HG03097 (cell line): ENCODE measurements at regions not wholly inside any gene's neighbourhood (a gene's known extent, or its start where the extent isn't known, plus 50 kb on each side); places are given as distances from the start of the nearest gene placed in this dataset.

Experiments
- ATAC-seq: cut with Tn5 transposase; IDR thresholded peaks from one replicate; pipeline ENCODE4 v1.9.1; 2021; ENCODE audit not compliant: unreplicated experiment, low FRiP score

DNA sequence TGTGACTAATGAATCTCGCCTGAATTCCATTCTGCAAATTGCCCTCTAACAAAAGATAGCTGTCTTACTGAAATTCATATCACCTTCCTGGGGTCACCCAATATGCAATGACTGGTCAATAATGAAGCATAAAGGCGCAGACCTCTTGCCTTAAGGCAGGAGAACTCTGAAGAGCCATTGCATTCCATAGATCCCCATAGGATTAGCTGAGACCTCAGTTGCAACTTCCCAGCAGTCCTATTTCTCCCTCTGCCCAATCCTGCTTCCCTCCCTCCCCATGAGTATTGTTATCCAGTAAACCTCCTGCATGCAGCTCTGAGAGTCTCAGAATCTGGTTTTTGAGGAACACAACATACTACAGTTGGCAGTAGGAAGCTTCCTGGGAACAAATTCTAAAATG lies 396.5 kb downstream of the DCAF12L2 start:
- ATAC-seq: no peak

DNA sequence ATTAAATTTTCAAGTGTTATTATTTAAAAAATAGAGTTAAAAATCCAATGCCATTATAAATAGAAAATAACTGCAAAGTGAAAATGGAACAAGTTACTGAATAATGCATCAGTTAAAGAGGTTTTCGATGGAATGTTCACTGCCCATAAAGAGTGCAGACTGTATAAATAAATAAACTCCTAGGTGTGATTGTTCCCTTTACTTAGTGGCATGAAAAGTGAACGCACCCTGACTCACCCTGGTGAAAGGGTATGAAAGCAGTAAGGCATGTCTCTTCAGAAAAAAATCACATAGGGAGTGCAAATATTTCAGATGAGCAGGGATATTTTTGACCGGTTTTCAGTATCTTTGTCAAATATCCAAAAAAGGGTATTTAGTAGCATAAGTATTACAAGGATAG lies 387.8 kb downstream of the DCAF12L2 start:
- ATAC-seq: no peak

DNA sequence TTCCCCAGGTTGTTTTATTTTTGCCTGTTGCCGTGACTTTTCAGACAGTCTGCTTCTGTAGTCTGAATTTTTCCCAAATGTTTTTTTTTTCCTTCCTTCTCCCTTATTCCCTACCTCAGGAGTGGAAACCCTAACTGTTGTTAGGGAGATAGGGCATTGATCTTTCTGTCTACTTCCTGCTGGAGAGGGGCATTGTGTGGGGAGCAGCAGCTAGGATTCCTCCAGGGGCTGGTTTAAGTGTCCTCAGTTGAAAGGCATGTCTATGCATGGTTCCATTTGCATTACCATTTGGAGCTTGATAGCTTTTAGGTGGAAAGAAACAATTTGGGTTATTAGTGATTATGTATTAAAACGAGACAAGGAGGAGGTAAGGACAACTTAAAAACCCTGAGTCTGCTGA lies 383.9 kb downstream of the DCAF12L2 start:
- ATAC-seq: no peak

DNA sequence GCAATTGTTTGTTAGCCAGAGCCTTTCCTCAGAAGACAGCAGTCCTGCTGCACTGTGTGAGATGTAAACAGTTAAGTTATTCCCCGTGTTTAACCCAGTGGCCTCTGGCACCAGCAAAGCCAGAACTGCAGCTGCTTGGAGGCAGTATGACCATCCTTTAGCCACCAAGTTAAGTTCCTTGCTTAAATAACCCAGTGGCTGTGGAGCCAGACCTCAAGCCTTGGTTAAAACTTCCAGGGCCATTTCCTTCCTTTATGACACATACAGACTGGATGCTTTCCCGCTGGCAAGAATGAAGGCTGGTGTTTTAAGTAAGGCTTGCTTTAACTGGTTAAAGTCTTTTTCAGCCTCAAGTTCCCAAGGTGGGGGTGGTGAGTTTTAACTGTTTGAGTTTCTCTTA lies 379.8 kb downstream of the DCAF12L2 start:
- no peak for ATAC-seq

DNA sequence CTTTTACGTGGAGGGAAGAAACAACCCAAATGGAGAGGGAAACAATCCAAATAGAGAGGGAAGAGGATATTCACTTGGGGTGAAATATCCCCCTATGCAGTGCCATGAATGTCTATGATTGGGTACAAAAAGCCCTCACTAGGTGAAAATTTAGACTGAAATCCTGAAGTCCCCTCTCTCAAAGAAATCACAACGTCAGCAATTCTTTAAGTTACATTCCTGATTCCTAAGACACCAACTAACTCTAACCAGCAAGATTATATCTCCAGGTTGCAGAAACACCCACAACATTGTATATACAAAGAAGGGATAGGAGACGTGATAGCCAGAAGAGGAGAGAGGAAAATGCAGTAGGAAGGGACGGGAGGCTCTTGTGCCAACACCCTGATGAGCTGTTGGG lies 374.3 kb downstream of the DCAF12L2 start:
- ATAC-seq: no peak

DNA sequence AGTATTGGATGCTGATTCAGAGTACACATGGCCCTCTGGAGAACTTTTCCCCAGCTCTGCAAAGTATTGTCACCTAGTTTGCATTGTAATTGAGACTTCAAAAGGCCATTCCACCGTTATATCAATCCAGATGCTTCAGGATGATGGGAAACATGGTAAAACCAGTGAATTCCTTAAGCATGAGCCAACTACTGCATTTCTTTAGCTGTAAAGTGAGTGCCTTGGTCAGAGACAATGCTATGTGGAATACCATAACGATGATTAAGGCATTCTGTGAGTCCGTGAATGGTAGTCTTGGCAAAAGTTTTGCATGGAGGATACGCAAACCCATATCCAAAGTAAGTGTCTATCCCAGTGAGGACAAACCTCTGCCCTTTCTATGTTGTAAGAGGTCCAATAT lies 355.2 kb downstream of the DCAF12L2 start:
- ATAC-seq: no peak

DNA sequence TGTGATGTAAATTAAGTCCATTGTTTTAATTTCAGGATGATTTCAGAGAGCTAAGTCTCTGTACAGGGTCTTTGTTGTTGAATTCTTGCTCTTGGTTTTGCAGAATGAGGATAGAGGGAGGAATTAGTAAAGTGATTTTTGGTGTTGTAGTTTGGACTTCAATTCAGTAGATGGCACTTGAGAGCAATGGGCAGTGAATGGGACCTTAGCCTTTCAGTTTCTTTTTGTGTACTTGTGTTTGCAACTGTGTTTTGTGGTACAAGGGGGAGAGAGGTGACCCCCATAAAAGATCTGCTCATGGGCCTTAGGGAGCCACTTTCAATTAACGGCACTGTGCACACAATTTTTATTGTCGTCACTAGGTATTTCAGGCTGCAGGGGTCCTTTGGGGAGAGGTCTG lies 340.0 kb downstream of the DCAF12L2 start:
- no peak for ATAC-seq

DNA sequence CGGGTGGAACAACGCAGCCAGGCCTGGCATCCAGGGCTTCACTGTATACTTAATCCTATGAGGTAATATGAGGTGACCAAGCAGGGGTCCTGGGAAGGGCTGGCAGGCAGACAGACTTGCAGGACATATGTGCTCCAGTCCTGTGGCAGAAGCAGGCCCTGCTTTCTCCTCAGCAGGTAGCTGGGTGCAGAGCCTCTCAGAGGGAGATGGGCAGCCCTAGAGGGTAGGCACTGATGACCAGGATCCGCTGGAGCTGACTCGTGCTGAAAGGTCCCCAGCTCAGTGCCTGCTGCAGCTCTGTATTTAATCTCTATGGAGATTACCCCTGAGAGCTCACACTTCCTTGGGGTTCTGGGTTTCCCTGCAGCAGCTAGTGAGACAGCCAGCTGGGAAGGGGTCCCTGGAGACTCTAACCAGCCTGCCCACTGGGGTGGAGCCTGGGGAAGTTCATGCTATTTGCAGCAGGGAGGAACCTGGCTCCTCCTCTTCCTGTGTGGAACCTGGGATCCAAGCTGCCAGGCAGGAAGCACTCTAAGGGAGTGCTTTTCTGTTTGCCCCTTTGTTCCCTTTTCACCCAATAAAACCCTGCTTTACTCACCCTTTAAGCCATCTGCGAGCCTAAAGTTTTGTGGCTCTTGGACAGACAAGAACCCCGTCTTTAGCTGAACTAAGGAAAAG lies 339.2 kb downstream of the DCAF12L2 start:
- no peak for ATAC-seq

DNA sequence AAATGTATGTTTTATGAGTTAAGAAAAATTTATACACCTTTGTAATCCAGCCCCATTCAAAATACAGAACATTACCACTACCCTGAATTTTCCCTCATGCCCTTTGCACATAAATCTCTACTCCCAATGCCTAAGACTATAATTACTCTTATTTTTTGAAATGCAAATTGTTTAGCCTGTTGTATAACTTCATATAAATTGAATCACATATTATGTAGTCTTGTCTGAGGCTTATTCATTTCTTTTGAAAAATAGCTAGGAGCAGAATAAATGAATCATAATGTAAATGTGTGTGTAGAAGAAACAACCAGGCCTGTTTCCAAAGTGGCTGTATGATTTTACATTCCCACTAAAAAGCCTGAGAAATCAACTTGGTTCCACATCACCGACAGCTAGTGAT lies 319.8 kb downstream of the DCAF12L2 start:
- no peak for ATAC-seq

DNA sequence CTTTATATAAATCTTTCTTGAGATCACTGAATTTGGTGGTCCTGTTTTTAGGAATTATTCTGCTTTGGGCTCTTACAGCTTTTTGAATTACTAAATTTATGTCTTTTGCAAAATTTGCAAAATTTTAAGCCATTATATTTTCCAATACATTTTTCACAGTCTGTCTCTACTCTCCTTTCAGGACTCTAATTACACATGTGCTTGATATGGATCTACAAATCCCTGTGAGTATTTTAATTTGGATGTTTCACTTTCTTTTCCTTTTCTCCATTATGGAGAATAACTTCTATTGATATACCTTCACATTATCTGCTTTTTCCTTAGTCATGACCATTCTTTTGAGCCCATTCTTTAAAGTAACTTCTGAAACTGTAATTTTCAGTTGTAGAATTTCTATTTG lies 315.4 kb downstream of the DCAF12L2 start:
- ATAC-seq: no peak

DNA sequence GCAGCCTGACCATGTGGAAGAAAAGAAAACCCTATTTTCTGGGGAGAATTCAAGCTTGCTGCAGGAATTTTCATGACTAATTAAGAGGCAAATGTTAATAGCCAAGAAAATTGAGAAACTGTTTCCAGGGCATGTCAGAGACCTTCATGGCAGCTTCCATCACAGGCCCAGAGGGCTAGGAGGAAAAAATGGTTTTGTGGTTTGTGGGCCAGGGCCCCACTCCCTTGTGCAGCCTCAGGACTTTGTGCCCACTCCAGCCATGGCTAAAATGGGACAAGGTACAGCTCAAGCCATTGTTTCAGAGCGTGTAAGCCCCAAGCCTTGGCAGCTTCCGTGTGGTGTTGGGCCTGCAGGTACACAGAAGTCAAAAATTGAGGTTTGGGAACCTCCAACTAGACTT lies 282.9 kb downstream of the DCAF12L2 start:
- no peak for ATAC-seq

DNA sequence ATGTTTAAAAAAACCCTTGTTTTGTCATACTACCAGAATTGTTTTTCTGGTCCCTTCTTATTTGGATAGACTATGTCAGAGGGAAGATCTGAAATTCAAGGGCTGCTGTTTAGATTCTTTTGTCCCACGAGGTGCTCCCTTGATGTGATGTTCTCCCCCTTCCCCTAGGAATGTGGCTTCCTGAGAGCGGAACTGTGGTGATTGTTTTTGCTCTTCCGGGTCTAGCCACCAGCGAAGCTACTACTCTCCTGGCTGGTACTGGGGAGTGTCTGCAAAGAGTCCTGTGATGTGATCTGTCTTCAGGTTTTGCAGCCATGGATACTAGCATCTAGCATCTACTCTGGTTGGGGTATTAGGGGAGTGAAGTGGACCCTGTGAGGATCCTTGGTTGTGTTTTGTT lies 271.1 kb downstream of the DCAF12L2 start:
- no peak for ATAC-seq

DNA sequence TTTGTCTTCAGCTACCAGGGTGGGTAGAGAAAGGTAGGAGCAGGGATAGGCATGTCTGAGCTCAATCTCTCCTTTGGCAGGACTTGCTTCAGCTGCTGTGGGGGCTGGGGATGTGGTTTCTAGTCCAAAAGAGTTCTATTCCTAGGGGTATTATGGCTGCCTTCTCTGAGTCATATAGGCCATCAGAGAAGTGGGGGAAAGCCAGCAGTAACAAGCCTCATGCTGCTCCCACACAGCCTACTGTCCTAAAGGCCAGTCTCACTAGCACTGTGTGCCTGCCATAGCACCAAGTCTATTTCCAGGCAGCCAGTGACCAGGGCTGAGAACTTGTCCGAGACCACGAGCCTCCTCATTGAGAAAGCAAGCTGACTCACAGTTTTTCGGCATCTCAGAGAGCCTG lies 270.6 kb downstream of the DCAF12L2 start:
- no peak for ATAC-seq

DNA sequence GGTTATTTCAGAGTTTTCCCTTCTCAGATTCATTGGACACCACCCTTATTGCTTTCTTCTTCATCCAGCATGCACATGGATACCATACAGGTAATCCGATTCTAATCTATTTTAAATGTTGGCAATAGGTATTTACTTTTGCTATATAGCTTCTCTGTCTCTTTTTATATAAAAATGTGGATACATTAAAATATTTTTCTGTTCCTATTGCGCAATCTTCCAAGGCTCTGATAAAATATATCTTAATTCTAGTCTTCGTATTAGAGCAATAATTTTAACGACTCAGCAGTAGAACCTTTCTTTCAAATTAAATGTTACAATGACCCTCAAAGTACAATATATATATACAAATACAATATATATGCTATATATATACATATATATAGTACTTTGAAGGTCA lies 239.8 kb downstream of the DCAF12L2 start:
- ATAC-seq: no peak

DNA sequence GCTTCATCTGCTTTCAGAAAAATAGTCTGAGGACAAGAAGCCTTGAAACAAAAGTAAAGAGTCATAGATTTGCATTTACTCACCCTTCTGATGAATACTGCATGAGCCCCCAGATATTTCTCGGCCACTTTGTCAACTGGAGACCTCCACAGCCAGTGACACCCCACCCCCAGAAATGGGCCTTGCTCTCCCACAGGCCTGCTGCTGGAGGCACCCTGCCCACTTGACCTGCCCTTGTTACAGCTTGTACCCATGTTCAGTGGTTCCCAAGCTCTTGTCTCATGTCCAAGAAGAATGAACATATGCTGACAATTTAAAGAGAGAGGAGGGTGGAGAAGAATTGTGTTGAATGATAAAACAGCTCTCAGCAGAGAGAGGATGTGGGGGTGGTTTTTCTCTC lies 225.1 kb downstream of the DCAF12L2 start:
- ATAC-seq: no peak

DNA sequence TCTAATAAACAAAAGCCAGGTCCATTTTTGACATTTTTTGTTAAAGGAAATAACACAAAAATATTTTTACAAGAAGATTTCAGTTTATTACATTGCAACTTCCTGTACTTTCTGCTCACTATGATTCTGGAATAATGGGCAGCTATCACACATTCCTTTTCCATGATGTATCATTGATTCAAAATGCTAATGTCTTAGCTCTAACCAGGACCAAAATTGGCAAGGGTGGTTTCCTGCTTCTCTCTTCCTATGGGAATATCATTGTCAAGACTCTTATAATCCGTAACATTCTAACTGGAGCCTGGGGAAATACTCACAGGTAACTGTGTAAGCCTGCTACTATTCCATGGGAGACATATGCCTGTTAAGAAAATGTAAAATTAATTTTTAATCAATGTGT lies 218.6 kb downstream of the DCAF12L2 start:
- ATAC-seq: no peak

DNA sequence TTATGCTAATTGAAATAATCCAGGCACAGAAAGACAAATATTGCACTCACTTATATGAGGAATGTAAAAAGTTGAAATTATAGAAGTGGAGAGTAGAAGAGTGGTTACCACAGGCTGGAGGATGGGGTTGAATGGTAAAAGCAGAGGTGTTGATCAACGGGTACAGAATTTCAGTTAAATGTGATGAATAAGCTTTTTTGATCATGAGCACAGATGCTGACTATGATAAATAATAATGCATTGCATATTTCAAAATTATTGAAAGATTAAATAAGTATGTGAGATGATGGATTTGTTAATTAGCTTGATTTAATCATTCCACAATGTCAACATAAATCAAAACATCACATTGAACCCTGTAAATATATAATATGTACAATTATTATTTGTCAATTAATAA lies 213.1 kb downstream of the DCAF12L2 start:
- no peak for ATAC-seq

DNA sequence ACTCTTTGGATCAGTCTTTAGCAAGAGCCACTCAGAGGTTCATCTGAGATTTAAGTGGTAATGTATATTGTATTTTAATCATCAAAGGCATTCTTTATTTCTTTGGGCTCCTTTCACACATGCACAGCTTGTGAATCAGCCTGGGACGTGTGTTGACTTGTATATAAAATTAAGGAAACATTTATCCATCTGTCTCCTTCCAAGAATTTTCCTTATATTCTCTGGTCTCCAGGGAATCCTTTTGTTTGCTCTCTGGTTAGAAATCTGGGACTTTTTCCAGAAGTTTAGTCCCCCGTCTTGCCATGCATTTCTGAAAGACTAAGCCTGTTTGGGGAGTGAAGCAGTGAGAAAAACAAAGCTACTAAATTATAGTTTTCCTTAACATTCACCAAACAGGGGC lies 212.3 kb downstream of the DCAF12L2 start:
- ATAC-seq: no peak

DNA sequence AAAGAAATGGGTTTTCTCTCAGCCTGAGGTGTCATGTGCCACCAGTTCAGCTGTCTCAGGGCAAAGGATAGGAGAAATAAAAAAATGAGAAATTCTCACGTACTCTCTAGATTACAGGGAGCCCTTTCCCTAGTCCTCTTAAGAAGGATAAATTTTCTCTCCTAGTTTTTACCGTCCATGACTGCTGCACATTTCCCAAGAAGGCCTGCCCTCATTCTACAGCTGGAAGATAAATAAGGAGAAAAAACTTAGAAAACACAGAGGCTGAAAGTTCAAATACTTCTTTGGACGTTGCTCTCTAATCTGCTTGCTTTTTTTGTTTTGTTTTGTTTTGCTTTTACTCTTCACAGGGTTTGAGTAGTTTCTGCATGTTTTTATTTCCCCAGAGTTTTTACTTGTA lies 211.9 kb downstream of the DCAF12L2 start:
- no peak for ATAC-seq

DNA sequence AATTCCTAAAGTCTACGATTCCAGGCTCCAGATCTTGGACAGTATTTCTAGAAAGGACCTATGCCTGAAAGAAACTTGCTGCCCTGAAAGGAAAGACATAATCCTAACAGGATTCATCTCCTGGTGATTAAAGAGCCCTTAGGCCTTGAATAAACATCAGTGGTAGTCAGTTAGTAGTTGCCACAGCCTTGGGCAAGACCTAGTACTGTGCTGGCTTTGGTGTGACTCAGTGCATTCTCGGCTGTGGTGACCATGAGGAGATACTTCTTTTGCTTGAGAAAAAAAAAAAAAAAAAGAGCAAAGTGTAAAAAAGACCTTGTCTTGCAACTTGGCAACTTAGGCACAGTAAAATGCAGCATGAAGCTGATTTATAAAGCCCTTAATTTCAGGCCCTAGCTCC lies 188.2 kb downstream of the DCAF12L2 start:
- no peak for ATAC-seq

DNA sequence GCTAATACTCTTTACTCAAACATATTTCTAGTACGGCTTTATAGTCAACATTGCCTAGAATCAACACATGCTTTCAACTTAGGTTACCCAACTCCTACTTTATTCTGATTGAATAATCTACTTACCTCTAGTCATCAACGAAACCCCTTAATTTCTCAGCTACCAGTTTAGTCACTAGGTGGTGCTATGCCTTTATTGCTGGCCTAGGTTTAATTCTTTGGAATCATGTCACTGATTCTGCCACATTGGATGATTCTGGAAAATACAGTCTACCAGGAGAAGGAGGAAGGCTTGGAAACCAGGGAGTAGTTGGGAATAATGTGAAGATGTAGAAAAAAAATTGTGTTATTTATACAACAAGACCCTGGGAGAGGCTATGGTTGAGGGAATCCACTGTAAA lies 167.7 kb downstream of the DCAF12L2 start:
- ATAC-seq: no peak

DNA sequence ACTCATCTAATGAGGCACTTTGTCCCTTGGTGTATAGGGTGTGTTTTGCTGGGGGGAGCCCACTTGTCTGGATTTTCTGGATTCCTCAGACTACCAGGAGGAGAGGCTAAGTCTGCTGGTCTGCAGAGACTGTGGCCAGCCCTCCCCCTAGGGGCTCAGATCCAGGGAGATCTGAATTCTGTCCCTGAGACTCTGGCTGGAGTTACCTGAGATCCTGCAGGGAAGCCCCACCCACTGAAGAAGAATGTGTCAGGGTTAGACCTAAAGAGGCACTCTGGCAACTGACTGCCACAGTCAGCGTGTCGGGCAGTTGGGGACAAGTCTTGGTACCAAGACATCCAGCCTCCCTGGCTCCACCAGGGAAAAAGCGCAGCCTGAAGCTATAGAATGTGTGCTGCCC lies 138.9 kb downstream of the DCAF12L2 start:
- no peak for ATAC-seq

DNA sequence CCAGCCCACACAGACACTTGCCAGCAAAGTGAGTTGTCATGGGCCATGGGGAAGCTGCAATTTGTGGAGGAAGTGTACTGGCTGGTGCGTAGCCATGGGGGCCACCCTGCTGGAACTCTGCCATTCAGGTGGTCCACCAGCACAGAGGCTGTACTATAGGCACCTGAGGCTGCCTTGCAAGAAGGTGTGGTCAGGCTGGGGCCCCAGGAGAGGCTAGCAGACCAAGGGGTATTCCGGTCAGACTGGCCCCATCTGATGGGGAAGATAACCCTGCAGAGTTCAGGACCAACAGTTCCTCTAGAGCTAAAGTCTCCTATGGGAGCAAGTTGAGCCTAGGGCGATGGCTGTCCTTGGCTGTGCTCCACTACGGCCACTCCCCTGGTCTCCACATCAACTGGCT lies 136.1 kb downstream of the DCAF12L2 start:
- ATAC-seq: no peak
